ENCODE measurements at regions not wholly inside any gene's neighbourhood (a gene's known extent, or its start where the extent isn't known, plus 50 kb on each side); places are given as distances from the start of the nearest gene placed in this dataset.
A peak's percentile ranks its signal among the peaks of the same experiment; 100 is the strongest.
"Not testable (repeated sequence)": the region's sequence is repeated elsewhere in the genome, so short reads cannot be mapped to it uniquely, and the experiment has no call there.

DNA sequence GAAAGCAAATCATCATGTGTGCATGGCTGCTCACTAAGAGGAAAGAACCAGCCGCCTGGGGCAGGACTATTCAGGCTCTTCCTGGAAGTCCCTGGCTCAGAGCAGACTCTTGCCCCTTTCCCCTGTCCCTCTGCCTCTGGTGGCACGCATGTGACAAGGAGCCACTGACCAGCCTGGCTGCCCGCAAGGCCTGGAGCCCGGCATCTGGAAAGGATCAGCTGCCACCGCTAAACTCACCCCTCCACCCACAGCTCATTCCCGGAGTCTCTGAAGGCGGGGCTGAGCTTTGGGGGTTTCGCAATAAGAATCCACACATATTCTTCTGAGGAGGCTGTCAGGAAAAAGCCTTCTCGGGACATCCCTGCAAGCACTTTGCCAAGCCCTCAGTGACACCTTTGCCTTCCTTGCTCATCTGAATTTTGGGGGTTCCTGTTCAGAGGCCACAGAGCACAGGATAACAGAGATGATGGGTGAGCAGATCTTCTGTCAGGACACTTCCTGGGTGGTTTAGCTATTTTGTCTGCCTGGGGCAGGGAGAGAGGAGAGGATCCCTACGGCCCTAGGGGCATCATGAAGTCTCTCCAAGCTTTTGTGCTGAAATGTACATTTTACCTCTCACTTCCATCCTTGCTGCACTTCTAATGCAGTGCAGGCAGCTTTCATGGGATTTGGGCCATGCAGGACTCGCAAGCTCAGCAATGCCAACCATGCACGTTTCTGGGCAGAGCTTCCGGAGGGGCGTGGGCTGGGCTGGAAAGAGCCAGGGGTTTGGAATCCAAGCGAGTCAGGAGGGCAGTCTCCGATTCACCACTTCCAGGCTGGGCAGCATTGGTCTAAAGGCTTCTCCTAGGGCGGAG, 124.8 kb upstream of the MAP1LC3B2 start:
- DNase-seq = peak; percentile 88

DNA sequence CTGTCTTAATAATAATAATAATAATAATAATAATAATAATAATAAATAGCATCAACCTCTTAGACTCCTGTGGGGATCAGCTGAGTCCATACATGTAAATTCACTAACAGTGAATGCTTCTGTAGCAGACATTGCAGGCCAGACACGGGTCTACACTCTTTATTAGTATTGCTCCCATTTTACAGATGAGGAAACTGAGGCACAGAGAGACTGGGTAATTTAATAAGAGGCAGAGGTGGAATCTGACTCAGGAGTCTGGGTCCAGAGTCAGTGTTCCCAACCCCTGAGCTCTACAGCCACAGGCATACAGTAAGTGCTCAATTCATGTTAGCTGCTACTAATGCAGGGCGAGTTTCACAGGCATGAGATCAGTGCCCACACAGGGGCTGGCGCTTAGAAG, 123.2 kb upstream of the MAP1LC3B2 start:
- no peak for DNase-seq

DNA sequence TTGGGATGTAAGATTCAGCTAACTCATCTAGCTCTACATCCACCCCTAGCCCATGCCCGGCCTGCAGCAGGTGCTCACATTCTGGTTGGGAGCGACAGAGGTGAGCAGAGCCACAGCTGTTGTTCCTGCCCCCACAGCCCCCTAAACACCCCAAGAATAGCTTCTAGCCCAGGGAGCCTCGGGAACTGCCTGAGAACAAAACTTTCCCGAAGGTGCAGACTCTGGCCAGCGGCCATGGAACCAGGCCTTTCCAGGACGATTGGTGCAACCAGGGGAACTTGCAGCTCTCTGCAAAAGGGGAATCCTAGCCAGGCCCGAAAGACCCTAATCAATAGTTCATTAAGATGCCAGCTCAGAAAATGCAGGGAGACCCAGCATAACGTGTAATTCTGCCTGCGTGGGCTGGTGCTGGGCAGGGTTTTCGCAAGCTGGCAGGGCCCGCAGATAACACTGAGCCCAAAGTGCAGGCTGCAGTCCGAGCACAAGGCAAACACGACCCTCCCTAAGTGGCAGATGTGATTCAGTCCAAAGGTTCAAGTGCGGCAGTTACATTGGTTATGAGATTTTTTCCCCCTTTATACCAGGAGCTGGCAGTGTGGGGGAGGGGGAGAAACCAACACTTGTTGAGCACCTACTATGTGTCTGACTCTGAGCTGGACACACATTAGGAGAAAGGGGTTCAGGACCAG, 122.5 kb upstream of the MAP1LC3B2 start:
- DNase-seq = no peak

DNA sequence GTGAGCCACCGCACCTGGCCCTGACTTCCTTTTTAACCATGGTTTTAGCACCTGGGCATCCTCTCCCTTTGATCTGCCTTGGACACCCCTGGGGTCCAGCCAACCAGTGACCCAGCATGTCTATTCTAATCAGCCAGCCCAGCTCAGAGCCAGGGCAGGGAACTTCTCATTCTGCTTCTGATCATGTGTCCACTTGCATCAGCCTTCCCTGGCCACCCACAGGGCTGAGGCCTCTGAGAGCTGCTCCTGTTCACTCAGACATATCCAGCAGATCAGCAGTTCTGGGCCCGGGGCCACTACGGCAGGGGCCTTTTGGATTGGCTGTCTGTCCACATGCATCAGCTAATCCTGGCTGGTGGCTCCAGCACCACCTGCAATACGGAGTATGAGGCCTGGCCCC, 117.9 kb upstream of the MAP1LC3B2 start:
- peak; percentile 82 for DNase-seq

DNA sequence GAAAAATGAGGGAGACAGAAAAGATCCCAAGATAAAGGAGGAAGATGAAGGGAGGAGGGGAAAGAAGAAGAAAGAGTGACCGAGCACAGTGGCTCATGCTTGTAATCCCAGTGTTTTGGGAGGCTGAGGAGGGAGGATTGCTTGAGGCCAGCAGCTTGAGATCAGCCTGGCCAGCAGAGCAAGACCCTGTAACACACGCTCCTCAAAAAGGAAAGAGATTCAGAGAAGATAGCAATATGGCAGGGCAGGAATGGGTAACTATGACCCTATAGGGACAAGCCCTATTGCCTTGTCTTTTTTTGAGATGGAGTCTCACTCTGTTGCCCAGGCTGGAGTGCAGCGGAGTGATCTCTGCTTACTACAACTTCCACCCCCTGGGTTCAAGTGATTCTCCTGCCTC, 116.9 kb upstream of the MAP1LC3B2 start:
- no peak for DNase-seq

DNA sequence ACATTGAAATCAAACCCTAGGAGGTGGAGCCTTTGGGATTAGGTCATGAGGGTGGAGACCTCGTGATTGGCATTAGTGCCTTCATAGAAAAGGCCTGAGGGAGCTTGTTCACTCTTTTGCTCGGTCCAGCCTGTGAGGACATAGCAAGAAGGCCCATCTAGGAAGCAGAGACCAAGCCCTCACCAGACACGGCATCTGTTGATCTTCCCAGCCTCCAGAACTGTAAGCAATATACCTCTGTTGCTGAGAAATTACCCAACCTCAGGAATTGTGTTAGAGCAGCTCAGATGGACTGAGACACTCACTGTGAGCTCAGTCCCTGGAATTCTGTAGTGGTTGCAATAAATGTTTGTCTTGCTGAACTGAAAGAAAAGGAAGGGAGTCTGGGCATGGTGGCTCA, 116.2 kb upstream of the MAP1LC3B2 start:
- peak; percentile 38 for DNase-seq

DNA sequence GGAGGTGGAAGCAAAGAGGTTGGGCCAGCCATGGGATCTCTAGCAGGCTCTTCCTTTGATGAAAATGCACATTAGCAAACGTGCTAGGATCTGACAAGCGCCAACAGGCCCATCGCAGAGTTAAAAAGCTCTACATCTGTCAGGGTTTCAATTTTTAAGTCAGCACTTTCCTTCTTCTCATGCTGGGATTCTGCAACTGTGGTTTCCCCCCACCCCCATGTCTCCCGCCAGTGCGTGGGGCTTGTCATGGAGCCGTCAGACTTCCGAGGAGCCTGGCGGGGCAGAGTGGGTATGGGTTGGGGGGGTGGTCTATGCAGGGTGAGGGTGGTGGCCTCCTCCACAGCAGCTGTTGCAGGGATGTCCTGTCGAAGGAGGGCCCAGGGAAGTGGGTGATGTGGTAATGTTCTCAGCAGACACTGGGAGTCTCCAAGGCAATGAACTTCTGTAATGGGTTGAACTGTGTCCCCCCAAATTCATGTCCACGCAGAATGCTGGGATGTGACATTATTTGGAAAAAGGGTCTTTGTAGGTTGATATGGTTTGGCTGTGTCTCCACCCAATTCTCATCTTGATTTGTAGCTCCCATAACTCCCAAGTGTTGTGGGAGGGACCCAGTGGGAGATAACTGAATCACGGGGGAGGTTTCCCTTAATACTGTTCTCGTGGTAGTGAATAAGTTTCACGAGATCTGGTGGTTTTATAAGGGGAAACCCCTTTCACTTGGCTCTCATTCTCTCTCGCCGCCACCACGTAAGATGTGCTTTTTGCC, 115.2 kb upstream of the MAP1LC3B2 start:
- peak; percentile 95 for DNase-seq

DNA sequence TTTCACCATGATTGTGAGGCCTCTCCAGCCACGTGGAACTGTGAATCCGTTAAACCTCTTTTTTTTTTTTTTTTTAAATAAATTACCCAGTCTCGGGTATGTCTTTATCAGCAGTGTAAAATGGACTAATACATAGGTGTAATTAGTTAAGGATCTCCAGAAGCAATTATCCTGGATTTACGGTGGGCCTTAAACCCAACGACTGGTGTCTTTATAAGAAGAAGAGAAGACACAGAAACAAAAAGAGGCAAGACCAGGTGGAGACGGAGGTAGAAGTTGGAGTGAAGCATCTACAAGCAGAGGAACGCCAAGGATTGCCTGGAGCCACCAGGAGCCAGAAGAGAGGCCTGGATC, 114.6 kb upstream of the MAP1LC3B2 start:
- DNase-seq = no peak

DNA sequence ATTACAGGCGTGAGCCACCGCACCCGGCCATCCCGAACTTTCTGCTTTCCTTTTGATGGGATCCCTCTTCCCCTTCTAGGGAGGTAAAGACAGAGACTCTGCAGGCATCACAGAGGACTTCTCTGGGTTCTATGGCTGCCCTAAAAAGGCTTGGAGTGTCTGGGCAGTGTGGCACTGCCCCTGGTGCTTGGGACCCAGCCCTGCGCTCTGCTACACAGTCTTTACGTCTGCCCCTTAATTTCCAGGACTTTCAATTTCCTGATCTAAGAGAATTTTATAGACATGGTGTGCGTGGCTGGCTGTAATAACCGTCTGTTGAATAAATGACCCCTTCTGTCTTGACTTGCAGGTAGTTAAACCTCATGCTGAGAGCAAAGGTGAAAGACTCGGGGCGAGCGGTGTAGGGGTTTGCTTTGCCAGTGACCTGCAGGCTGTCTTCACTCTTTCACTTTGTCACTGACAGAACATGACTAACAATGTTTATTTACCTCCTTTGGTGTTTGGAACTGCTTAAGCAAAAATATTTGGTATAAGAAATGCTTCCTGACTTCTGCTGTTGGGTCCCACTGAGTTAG, 110.9 kb upstream of the MAP1LC3B2 start:
- DNase-seq = no peak

DNA sequence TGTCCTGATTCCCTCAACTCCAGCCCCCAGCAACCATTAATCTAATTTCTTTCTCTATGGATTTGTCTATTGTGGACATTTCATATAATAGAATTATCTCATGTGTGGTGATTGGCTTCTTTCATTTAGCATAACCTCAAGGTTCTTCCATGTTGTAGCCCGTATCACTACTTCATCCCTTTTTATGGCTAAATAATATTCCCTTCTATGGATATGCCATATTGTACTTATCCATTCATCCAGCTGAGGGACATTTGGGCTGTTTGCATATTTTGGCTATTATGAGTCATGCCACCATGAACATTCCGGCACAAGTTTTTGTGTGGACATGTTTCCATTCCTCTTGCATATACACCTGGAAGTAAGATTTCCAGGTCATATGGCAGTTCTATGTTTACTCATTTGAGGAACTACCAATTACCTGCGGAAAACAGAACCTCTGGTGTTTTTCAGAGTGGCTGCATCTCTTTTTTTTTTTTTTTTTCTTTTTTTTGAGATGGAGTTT, 108.7 kb upstream of the MAP1LC3B2 start:
- DNase-seq = no peak

DNA sequence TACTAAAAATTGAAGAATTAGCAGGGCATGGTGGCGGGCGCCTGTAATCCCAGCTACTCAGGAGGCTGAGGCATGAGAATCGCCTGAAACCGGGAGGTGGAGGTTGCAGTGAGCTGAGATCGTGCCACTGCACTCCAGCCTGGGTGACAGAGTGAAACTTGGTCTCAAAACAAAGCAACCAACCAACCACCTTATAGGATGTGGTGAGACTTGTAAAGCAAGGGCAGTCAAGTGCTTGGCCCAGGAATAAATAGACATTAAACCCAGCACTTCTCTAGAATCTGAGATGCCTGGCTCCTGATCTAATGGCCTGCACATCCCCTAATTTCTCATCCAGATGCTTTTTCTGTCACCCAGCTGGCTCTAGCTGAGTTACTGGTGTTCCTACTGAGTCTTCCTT, 106.2 kb upstream of the MAP1LC3B2 start:
- DNase-seq = not testable (repeated sequence)

DNA sequence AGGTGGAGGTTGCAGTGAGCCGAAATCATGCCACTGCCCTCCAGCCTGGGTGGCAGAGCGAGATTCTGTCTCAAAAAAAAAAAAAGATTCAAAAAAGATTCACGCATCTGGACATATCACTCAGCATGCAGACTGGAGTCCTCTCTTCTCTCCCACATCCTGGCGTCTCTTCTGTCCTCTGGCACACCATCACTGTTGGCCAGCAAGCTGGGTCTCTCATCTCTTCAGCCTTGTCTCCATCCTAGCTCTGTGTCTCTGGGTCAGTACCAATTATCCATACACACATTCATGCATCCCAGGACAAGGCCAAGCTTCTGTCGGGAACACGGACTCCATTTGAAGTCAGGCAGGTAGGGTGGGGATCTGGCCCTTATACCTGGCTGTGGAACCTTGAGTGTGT, 105.5 kb upstream of the MAP1LC3B2 start:
- no peak for DNase-seq

DNA sequence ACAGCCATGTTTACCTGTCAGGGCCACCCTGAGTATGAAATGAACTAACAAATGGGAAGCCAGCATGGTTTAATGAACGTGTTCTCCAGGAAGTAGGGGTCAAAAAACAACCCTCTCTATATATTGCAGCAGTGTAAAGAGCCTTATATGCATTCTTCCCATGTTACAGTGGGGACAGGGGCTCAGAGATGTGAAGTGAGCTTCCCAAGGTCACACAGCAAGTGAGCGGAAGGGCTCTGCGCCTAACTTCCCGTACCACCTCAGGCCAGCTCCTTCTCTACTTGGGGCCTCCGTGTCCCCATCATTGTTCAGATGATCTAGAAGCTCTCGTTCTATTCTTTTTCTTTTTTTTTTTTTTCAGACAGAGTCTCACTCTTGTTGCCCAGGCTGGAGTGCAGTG, 105.1 kb upstream of the MAP1LC3B2 start:
- no peak for DNase-seq

DNA sequence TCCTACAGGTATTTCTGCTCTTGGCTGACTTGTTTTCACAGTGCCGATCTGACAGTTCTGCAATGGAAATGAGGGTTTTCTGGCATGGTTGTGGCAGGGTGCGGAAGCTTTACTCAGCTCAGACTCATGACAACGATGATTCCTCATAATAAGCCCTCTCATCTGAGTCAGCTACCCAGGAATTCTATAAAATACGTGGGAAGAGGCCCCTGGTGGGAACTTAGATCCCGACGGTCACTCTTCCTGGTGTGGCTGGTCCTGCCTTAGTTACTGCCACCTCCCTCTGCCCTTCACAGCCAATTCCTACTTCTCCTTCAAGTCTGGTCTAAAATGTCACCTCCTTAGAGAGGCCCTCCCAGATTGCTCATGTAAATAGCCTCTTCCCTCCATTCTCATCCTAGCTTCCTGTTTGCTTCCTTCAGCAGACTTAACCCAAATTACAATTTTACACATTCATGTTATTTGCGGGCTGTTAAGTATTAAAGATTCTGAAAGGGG, 104.2 kb upstream of the MAP1LC3B2 start:
- peak; percentile 44 for DNase-seq

DNA sequence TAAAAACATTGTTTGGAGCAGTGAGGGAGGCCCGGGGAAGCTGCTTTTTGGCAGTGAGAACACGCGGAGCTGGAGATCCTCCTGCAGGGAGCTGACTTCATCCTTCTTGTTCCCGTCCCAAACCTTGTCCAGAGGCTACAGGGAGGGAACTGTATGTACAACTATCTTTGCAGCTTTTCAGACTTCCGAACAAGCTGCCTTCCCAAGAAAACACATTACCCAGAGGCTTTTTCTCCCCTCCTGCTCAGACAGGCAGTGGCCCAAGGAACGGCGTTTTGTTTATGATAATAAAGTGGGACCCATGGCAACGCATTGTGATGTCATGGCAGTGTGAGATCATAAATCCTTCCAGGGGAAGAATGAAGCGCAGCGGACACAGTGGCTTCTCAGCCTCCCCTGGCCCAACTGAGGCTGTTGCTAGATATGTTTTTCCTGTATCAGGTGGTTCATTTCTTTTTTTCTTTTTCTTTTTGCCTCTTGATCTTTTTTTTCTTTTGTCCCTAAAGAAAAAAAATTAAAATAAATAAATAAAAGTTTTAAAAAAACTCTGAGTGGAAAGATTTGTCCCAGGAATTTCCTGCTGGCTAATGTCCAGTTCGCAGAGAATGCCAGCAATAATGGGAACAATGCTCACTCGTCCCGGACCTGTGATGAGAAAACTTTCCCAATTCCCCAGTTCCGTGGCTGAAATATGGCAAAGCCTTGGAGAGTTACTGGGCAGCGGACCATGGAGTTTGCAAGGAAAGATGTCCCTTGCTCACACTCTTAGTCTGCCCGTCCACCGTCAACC, 103.4 kb upstream of the MAP1LC3B2 start:
- DNase-seq = peak; percentile 60

DNA sequence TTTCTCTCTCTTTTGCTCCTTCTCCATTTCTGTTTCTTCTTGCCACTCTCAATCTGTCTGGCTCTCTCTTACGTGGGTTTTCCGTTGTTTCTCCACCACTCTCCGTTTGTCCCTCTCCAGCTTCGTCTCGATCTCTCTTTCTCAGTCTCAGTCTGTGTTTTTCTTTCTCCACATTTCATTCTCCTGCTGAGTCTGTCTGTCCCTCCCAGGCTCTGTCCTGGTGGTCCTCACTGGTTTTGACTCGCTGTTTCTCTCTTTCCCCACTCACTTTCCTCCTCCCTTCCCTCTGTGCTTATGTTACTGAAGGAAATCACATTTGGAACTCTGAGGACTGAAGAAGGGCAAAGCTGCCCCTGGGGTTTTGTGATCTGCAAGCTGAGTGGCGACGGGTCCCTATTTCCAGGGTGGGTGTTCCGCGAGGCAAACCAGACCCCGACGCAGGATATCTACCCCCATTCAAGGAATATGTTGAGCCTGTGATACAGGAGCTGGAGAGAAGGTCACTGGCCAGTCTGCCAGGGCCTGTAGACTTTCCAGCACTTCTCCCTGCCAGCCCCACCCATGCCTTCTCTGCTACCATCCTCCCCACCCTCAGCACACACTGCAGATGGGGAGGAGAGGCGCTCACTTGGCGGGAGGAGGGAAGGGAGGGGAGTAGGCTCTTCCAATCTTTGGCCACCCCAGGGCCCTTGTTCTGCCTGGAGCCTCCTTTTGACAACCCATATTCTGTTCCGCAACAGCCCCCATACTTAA, 102.7 kb upstream of the MAP1LC3B2 start:
- DNase-seq = no peak

DNA sequence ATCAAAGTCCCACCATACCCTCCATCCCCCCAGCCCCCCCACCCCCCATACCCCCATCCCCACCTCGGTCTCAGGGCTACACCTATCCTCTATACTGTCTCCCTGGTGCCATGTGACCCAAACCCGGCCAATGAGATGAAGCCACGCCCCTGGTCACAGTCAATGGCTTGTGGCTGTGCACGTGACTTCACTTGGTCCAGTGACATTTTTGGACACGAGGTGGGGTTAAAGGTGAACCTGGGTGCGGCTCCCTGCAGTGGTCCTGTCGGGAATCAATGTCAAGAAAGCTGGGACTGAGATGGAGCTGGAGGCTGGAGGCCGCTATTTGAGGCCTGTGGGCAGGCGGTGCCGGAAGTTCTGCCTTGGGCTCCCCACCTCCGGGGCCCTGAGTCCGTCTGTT, 100.7 kb upstream of the MAP1LC3B2 start:
- DNase-seq = no peak

DNA sequence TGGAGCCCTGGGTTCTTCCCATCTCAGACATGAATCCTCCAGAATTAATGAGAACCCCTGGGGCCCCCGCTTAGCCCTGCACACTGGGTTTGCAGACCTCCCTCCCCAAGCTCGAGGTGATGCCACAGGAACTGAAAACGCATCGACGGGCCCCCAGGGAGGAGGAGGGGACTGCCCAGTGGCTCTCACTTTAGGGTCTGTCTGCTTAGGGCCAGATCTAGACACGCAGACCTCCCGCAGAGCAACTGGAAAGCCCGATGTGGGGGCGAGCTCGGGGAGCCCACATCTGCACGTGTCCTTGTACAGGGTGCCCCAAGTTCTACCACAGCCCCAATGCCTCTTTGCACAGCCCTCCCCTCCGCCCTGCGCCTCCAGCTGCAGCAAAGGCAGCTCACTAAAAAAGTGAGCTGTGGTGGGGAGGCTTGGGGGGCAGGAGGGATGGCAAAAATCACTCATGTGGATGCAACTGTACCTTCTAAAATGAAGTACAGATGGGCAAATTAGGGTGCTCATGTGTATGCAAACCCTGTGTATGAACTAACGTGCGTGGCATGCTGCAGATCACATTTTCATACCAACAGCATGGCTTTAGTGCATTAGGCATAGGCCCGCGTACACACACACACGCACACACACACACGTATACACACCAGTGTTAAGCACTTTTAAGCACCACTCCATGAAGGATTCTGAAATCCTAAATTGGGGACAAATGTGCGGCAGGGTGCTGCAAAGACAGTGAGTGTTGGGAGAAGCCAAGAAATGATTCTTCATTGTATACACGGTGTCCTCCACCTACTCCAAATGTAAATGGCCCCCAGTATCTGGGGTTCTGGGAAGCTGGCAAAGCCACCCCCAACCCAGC, 99.9 kb upstream of the MAP1LC3B2 start:
- no peak for DNase-seq

DNA sequence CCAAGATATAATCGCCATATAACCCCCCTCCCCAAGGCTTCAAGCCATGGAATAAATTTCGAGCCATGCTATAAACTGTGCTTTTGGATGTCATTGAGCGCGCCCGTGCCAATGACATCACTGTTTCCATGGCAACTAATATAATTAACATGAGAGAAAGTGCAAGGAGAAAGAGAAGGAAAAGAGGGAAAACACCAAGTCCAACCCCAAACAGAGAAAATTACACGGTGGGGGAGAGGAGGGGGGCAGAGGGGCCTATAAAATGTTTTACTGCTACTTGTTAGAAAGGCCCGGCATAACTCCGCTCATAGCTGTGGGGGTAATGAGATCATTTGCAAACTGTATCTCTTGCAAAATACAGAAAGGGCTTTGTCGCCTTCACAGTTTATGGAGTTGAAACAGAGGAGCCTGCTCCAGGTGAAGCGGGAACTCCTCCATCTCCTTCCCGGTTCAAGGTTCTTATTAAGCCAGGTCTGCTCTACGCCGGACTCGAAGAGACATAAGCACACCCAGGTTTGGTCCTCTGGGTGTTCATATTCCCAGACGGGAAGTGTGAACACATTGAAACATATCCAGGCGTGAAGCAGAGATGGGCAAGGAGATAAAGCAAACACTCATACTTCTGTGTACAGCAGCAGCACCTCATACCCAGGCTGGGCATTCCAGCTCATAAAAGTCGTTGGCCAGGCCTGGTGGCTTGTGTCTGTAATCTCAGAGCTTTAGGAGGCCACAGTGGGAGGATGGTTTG, 99.1 kb upstream of the MAP1LC3B2 start:
- no peak for DNase-seq

DNA sequence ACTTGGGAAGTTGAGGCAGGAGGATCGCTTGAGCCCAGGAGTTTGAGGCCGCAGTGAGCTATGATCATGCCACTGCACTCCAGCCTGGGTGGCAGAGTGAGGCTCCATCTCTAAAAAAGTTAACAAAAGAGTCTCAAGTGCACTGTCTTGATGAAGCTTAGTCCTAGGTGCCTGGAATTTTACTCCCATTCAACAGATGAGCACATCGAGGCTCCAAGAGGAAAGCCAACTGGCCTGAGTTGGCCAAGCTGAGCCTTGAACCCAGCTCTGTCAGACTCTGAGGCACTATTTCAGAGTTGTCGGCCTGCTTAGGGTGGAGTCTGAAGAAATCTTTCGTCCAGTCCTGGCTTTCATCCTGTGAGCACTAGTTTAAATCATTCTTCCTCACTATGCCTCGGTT, 98.1 kb upstream of the MAP1LC3B2 start:
- DNase-seq = no peak

Measured in suppressor macrophage treated with lipopolysaccharide for 4 hours (primary cell).